Fibroblast of upper back skin (primary cell): ENCODE measurements at regions not wholly inside any gene's neighbourhood (a gene's known extent, or its start where the extent isn't known, plus 50 kb on each side); places are given as distances from the start of the nearest gene placed in this dataset.
"Not testable (repeated sequence)": the region's sequence is repeated elsewhere in the genome, so short reads cannot be mapped to it uniquely, and the experiment has no call there.

Experiments used
- DNase-seq: peaks from one replicate; pipeline ENCODE4 v3.0.0-alpha.2; 2013

GRCh38 chr5:44252545-44252944, 136.7 kb downstream of the FGF10 start:
- DNase-seq = no peak

- peak; percentile 73 for DNase-seq
These were observed 142.2 kb downstream of the FGF10 start for GRCh38 chr5:44246986-44247385.

GRCh38 chr5:44245935-44246334, 143.3 kb downstream of the FGF10 start:
- peak; percentile 35 for DNase-seq

GRCh38 chr5:44242791-44243190, 146.4 kb downstream of the FGF10 start:
- no peak for DNase-seq

GRCh38 chr5:44236040-44236439, 153.2 kb downstream of the FGF10 start:
- no peak for DNase-seq

GRCh38 chr5:44233691-44234090, 155.5 kb downstream of the FGF10 start:
- no peak for DNase-seq

GRCh38 chr5:44225231-44226160, 163.7 kb downstream of the FGF10 start:
- DNase-seq = no peak

GRCh38 chr5:44199408-44199807, 189.8 kb downstream of the FGF10 start:
- DNase-seq = no peak

GRCh38 chr5:44189255-44189654, 200.0 kb downstream of the FGF10 start:
- no peak for DNase-seq

- no peak for DNase-seq
These were observed 201.2 kb downstream of the FGF10 start for GRCh38 chr5:44187973-44188372.

GRCh38 chr5:44183753-44184152, 205.5 kb downstream of the FGF10 start:
- no peak for DNase-seq

- no peak for DNase-seq
These were observed 205.9 kb downstream of the FGF10 start for GRCh38 chr5:44183312-44183711.

GRCh38 chr5:44178414-44178813, 210.8 kb downstream of the FGF10 start:
- no peak for DNase-seq

GRCh38 chr5:44167540-44167939, 221.7 kb downstream of the FGF10 start:
- DNase-seq = no peak

GRCh38 chr5:44160369-44160768, 228.9 kb downstream of the FGF10 start:
- no peak for DNase-seq

- DNase-seq = no peak
These were observed 239.0 kb downstream of the FGF10 start for GRCh38 chr5:44150075-44150723.

GRCh38 chr5:44117947-44118346, 271.3 kb downstream of the FGF10 start:
- peak; percentile 0 for DNase-seq

- not testable (repeated sequence) for DNase-seq
These were observed 281.0 kb downstream of the FGF10 start for GRCh38 chr5:44108232-44108631.

GRCh38 chr5:44099643-44100042, 289.6 kb downstream of the FGF10 start:
- no peak for DNase-seq

- DNase-seq = no peak
These were observed 299.6 kb downstream of the FGF10 start for GRCh38 chr5:44089424-44090144.

GRCh38 chr5:44085083-44085482, 304.1 kb downstream of the FGF10 start:
- DNase-seq = no peak

- DNase-seq = not testable (repeated sequence)
These were observed 314.7 kb downstream of the FGF10 start for GRCh38 chr5:44074547-44074946.

- DNase-seq = no peak
These were observed 337.6 kb downstream of the FGF10 start for GRCh38 chr5:44051591-44051990.
